Loucy (cell line): ENCODE measurements at regions not wholly inside any gene's neighbourhood (a gene's known extent, or its start where the extent isn't known, plus 50 kb on each side); places are given as distances from the start of the nearest gene placed in this dataset.
"Not testable (repeated sequence)": the region's sequence is repeated elsewhere in the genome, so short reads cannot be mapped to it uniquely, and the experiment has no call there.

Experiments
- H2AFZ ChIP-seq: fragments of 200-600 bp; sonication (generic); 2 replicates; pipeline ENCODE4 v1.6.0; 2016; ENCODE audit warnings: antibody characterized with exemption, mild to moderate bottlenecking, low read length, moderate library complexity
- H3F3A ChIP-seq: fragments of 200-600 bp; 2 replicates; pipeline ENCODE4 v1.6.0; 2016; ENCODE audit warnings: antibody characterized with exemption, low read depth, mild to moderate bottlenecking
- H3K27me3 ChIP-seq: fragments of 200-600 bp; sonication (generic); 2 replicates; pipeline ENCODE4 v1.6.1; 2014; ENCODE audit warnings: low read length, mild to moderate bottlenecking; ENCODE audit not compliant: insufficient read depth, poor library complexity, severe bottlenecking
- H3K36me3 ChIP-seq: fragments of 200-600 bp; sonication (generic); 2 replicates; pipeline ENCODE4 v1.6.1; 2016; ENCODE audit warnings: low read length; ENCODE audit not compliant: insufficient read depth
- H3K4me1 ChIP-seq: fragments of 200-600 bp; sonication (generic); 2 replicates; pipeline ENCODE4 v1.5.1; 2014; ENCODE audit warnings: low read length, mild to moderate bottlenecking; ENCODE audit not compliant: insufficient read depth, poor library complexity, severe bottlenecking
- H3K4me2 ChIP-seq: fragments of 200-600 bp; sonication (generic); 2 replicates; pipeline ENCODE4 v1.6.0; 2014; ENCODE audit warnings: antibody characterized with exemption, low read length, low read depth, mild to moderate bottlenecking; ENCODE audit not compliant: poor library complexity, severe bottlenecking
- H3K4me3 ChIP-seq: fragments of 200-600 bp; sonication (generic); 2 replicates; pipeline ENCODE4 v1.5.1; 2014; ENCODE audit warnings: low read length, mild to moderate bottlenecking, mixed read lengths; ENCODE audit not compliant: poor library complexity, severe bottlenecking
- H3K79me2 ChIP-seq: fragments of 200-600 bp; sonication (generic); 2 replicates; pipeline ENCODE4 v1.6.1; 2014; ENCODE audit warnings: low read length; ENCODE audit not compliant: insufficient read depth
- H3K9ac ChIP-seq: fragments of 200-600 bp; sonication (generic); 2 replicates; pipeline ENCODE4 v1.6.0; 2014; ENCODE audit warnings: mild to moderate bottlenecking, low read depth, low read length, moderate library complexity; ENCODE audit not compliant: poor library complexity, severe bottlenecking
- H3K9me2 ChIP-seq: fragments of 200-600 bp; sonication (generic); replicated peaks from 2 replicates; pipeline ENCODE4 v1.6.1; 2016; ENCODE audit warnings: low read depth, low read length, mixed read lengths
- H3K9me3 ChIP-seq: fragments of 200-600 bp; sonication (generic); 2 replicates; pipeline ENCODE4 v1.6.1; 2014; ENCODE audit warnings: mild to moderate bottlenecking, antibody characterized with exemption, low read length, low read depth; ENCODE audit not compliant: insufficient read depth
- H4K20me1 ChIP-seq: fragments of 200-600 bp; sonication (generic); 2 replicates; pipeline ENCODE4 v1.6.0; 2014; ENCODE audit warnings: antibody characterized with exemption, low read length, mild to moderate bottlenecking; ENCODE audit not compliant: insufficient read depth, poor library complexity, severe bottlenecking
- EZH2phosphoT487 ChIP-seq: fragments of 200-600 bp; IDR thresholded peaks from 2 replicates; pipeline ENCODE4 v1.6.1; 2018; ENCODE audit warnings: antibody characterized with exemption, mild to moderate bottlenecking, moderate library complexity, borderline replicate concordance
- TF ChIP-seq, protein P1 (sequence below): fragments of 200-600 bp; sonication (generic); conservative IDR thresholded peaks from 2 replicates; pipeline ENCODE4 v1.5.1; 2014; ENCODE audit warnings: mild to moderate bottlenecking, antibody characterized with exemption, low read length

DNA sequence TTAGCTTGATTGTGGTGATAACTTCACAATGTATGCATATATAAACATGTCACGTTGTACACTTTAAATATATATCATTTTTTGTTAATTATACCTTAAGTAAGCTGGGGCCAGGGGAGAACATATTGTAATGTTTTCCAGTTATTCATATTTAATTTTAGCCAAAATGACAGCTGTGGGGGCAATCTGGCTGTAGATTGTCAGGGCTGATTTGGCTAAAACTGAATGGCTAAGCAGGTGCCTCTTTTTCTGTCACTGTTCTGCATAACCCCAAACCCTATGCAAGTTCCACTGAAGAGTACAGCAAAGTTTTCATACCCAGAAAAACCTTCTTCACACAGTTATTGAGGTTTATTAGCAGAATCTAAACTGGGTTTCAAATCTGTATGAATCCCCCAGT is 318.2 kb downstream of the PTPRC start:
- H2AFZ ChIP-seq, result no peak overlapping the region
- H3K9me3 ChIP-seq, result peaks cover 10% of the 10 kb centered on the region
- H3K27me3 ChIP-seq, result no peaks in the 10 kb centered on the region
- H3K4me2 ChIP-seq, result no peak overlapping the region
- no peak overlapping the region for H3K4me3 ChIP-seq
- H3K9me2 ChIP-seq, result no peaks in the 10 kb centered on the region
- H3K36me3 ChIP-seq, result no peaks in the 10 kb centered on the region
- TF ChIP-seq EZH2phosphoT487, result no peak
- TF ChIP-seq, protein P1, sequence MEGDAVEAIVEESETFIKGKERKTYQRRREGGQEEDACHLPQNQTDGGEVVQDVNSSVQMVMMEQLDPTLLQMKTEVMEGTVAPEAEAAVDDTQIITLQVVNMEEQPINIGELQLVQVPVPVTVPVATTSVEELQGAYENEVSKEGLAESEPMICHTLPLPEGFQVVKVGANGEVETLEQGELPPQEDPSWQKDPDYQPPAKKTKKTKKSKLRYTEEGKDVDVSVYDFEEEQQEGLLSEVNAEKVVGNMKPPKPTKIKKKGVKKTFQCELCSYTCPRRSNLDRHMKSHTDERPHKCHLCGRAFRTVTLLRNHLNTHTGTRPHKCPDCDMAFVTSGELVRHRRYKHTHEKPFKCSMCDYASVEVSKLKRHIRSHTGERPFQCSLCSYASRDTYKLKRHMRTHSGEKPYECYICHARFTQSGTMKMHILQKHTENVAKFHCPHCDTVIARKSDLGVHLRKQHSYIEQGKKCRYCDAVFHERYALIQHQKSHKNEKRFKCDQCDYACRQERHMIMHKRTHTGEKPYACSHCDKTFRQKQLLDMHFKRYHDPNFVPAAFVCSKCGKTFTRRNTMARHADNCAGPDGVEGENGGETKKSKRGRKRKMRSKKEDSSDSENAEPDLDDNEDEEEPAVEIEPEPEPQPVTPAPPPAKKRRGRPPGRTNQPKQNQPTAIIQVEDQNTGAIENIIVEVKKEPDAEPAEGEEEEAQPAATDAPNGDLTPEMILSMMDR, result no peak
- no peak overlapping the region for H3K9ac ChIP-seq
- peaks cover 14% of the 10 kb centered on the region for H3F3A ChIP-seq
- H3K4me1 ChIP-seq, result peaks cover 36% of the 10 kb centered on the region
- no peaks in the 10 kb centered on the region for H3K79me2 ChIP-seq
- no peaks in the 10 kb centered on the region for H4K20me1 ChIP-seq

DNA sequence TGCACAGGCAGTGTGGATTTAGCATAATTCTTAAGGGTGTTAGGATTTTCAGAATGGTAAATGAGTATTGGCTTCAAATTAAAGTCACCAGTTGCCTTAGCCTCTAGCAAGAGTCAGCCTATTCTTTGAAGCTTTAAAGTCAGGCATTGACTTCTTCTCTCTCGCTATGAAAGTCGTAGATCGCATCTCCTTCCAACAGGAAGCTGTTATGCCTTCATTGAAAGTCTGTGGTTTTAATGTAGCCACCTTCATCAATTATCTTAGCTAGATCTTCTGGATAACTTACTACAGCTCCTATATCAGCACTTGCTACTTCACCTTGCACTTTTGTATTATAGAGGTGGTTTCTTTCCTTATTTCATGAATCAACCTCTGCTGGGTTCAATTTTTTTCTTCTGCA is 320.2 kb downstream of the PTPRC start:
- H3K36me3 ChIP-seq, result no peaks in the 10 kb centered on the region
- H3F3A ChIP-seq, result peaks cover 14% of the 10 kb centered on the region
- H3K4me1 ChIP-seq, result peaks cover 33% of the 10 kb centered on the region
- no peak overlapping the region for H2AFZ ChIP-seq
- TF ChIP-seq, protein P1, result no peak
- no peak for TF ChIP-seq EZH2phosphoT487
- no peaks in the 10 kb centered on the region for H3K9me2 ChIP-seq
- H4K20me1 ChIP-seq, result no peaks in the 10 kb centered on the region
- peak overlapping the region; percentile 54 for H3K4me3 ChIP-seq
- no peaks in the 10 kb centered on the region for H3K79me2 ChIP-seq
- H3K9me3 ChIP-seq, result peaks cover 10% of the 10 kb centered on the region
- H3K27me3 ChIP-seq, result no peaks in the 10 kb centered on the region
- H3K4me2 ChIP-seq, result peak overlapping the region; percentile 68
- peak overlapping the region; percentile 17 for H3K9ac ChIP-seq

DNA sequence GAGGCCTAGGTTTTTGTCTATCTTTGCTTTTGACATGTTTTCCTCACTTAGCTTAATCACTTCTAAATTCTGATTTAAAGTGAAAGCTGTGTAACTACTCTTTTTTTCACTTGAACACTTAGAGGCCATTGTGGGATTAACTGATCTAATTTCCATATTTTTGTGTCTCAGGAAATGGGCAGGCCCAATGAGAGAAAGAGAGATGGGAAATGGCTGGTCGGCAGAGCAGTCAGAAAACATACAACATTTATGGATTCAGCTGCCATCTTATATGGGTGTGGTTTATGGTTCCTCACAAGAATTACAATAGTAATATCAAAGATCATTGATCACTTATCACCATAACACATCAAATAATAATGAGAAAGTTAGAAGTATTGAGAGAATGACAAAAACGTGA is 320.8 kb downstream of the PTPRC start:
- H3K9ac ChIP-seq, result peak overlapping the region; percentile 17
- peaks cover 14% of the 10 kb centered on the region for H3F3A ChIP-seq
- H3K9me2 ChIP-seq, result no peaks in the 10 kb centered on the region
- H3K79me2 ChIP-seq, result no peaks in the 10 kb centered on the region
- peak overlapping the region; percentile 68 for H3K4me2 ChIP-seq
- H3K4me1 ChIP-seq, result peaks cover 38% of the 10 kb centered on the region
- TF ChIP-seq, protein P1, result no peak
- TF ChIP-seq EZH2phosphoT487, result no peak
- H4K20me1 ChIP-seq, result no peaks in the 10 kb centered on the region
- no peaks in the 10 kb centered on the region for H3K27me3 ChIP-seq
- H3K4me3 ChIP-seq, result peak overlapping the region; percentile 54
- H3K9me3 ChIP-seq, result peaks cover 9% of the 10 kb centered on the region
- H2AFZ ChIP-seq, result peak overlapping the region; percentile 4; the same call in 1 of the 2 replicates
- no peaks in the 10 kb centered on the region for H3K36me3 ChIP-seq

DNA sequence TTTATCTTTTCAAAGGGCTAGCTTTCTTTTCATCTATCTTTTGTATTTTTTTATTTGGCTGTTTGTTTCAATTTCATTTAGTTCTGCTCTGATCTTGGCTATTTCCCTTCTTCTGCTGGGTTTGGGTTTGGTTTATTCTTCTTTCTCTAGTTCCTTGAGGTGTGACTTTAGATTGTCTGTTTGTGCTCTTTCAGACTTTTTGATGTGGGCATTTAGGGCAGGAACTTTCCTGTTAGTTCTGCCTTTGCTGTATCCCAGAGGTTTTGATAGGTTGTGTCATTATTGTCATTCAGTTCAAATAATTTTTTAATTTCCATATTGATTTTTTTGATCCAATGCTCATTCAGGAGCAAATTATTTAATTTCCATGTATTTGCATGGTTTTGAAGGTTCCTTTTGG is 325.0 kb downstream of the PTPRC start:
- H3K27me3 ChIP-seq, H4K20me1 ChIP-seq, H3K4me3 ChIP-seq, H3K9ac ChIP-seq, H3K36me3 ChIP-seq, H3K9me3 ChIP-seq, H3K9me2 ChIP-seq, H2AFZ ChIP-seq, H3K79me2 ChIP-seq: not testable (repeated sequence)
- peak overlapping the region; percentile 23 for H3K4me2 ChIP-seq
- peaks cover 10% of the 10 kb centered on the region for H3F3A ChIP-seq
- H3K4me1 ChIP-seq, result peaks cover 45% of the 10 kb centered on the region
